Tibial nerve (tissue), 4 donors: ENCODE measurements at regions not wholly inside any gene's neighbourhood (a gene's known extent, or its start where the extent isn't known, plus 50 kb on each side); places are given as distances from the start of the nearest gene placed in this dataset.

Experiments
- EP300 ChIP-seq, 2 donors: sonication (generic); formaldehyde crosslinking; IDR thresholded peaks; one replicate each; pipeline ENCODE4 v1.6.1; 2017; ENCODE audit warnings: antibody characterized with exemption in 2 of 2, mild to moderate bottlenecking in 1 of 2
- POLR2A ChIP-seq, 2 donors: fragments of 450-650 bp; IDR thresholded peaks; one replicate each; pipeline ENCODE4 v1.6.1; 2017; ENCODE audit warnings: antibody characterized with exemption in 2 of 2, mild to moderate bottlenecking in 2 of 2, moderate library complexity in 2 of 2
- TF ChIP-seq, protein P1 (sequence below), 5 experiments: fragments of 200-600 bp in 3 of 5; fragments of 450-650 bp in 2 of 5; sonication (generic) in 3 of 5; IDR thresholded peaks; one replicate each; pipeline ENCODE4 v1.5.1; 2016 to 2019; ENCODE audit warnings: antibody characterized with exemption in 5 of 5, mild to moderate bottlenecking in 3 of 5, moderate library complexity in 2 of 5

DNA sequence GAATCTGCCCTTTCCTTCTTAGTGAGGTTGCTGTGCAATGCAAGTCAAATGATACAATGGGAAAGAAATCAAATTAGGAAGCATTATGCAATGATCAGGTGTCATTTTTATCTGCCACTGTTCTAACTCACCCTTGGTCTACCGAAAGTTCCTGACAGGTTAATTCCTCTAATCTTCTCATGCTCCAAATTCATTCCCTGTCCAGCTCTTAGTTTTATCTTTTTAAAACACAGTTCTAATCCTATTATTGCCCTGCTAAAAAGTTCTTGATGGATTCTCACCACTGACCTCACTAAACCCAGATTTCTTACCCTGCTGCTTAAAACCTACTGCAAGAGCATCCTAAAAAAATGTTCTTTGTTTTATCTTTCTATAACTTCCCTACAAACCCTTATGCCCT lies 1000.9 kb downstream of the CDH18 start:
- TF ChIP-seq, protein P1, sequence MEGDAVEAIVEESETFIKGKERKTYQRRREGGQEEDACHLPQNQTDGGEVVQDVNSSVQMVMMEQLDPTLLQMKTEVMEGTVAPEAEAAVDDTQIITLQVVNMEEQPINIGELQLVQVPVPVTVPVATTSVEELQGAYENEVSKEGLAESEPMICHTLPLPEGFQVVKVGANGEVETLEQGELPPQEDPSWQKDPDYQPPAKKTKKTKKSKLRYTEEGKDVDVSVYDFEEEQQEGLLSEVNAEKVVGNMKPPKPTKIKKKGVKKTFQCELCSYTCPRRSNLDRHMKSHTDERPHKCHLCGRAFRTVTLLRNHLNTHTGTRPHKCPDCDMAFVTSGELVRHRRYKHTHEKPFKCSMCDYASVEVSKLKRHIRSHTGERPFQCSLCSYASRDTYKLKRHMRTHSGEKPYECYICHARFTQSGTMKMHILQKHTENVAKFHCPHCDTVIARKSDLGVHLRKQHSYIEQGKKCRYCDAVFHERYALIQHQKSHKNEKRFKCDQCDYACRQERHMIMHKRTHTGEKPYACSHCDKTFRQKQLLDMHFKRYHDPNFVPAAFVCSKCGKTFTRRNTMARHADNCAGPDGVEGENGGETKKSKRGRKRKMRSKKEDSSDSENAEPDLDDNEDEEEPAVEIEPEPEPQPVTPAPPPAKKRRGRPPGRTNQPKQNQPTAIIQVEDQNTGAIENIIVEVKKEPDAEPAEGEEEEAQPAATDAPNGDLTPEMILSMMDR (IDR thresholded peaks at IDR 0.05): no peak
- TF ChIP-seq POLR2A (IDR thresholded peaks at IDR 0.05): no peak
- TF ChIP-seq EP300 (IDR thresholded peaks at IDR 0.05): no peak
